Neural cell (in vitro differentiated cells): ENCODE measurements at regions not wholly inside any gene's neighbourhood (a gene's known extent, or its start where the extent isn't known, plus 50 kb on each side); places are given as distances from the start of the nearest gene placed in this dataset.

ENCODE experiments used
- H2AFZ ChIP-seq: fragments of 200-600, 300-800 bp; sonication (generic), shearing (Covaris generic); 2 replicates; pipeline ENCODE4 v1.6.0; 2014; ENCODE audit warnings: low read depth, mild to moderate bottlenecking, antibody characterized with exemption, low read length, moderate library complexity
- H3F3A ChIP-seq: fragments of 200-600 bp; shearing (Covaris generic); 2 replicates; pipeline ENCODE4 v1.6.1; 2016; ENCODE audit warnings: mild to moderate bottlenecking, moderate library complexity, mixed read lengths, antibody characterized with exemption, low read length; ENCODE audit not compliant: insufficient read depth, poor library complexity, severe bottlenecking
- H3K27ac ChIP-seq: fragments of 200-600, 300-800 bp; sonication (generic), shearing (Covaris generic); 2 replicates; pipeline ENCODE4 v1.5.1; 2014; ENCODE audit warnings: mild to moderate bottlenecking, low read length, moderate library complexity
- H3K27me3 ChIP-seq: fragments of 300-800, 200-600 bp; sonication (generic), shearing (Covaris generic); 2 replicates; pipeline ENCODE4 v1.6.0; 2014; ENCODE audit warnings: mild to moderate bottlenecking, low read depth, low read length, moderate library complexity; ENCODE audit not compliant: insufficient read depth
- H3K36me3 ChIP-seq: fragments of 300-800, 200-600 bp; sonication (generic), shearing (Covaris generic); 2 replicates; pipeline ENCODE4 v1.5.1; 2014; ENCODE audit warnings: mild to moderate bottlenecking, antibody characterized with exemption, low read length, moderate library complexity; ENCODE audit not compliant: insufficient read depth
- H3K4me2 ChIP-seq: fragments of 300-800, 200-600 bp; sonication (generic), shearing (Covaris generic); 2 replicates; pipeline ENCODE4 v1.6.0; 2014; ENCODE audit warnings: mild to moderate bottlenecking, low read length
- H3K4me3 ChIP-seq: fragments of 300-800, 200-600 bp; sonication (generic), shearing (Covaris generic); 2 replicates; pipeline ENCODE4 v1.5.1; 2014; ENCODE audit warnings: mild to moderate bottlenecking, low read length, moderate library complexity
- H3K79me2 ChIP-seq: fragments of 200-600 bp; shearing (Covaris generic); replicated peaks from 2 replicates; pipeline ENCODE4 v1.6.0; 2014; ENCODE audit warnings: mild to moderate bottlenecking, low read length, moderate library complexity; ENCODE audit not compliant: insufficient read depth
- H3K9ac ChIP-seq: fragments of 300-800, 200-600 bp; sonication (generic), shearing (Covaris generic); 2 replicates; pipeline ENCODE4 v1.6.1; 2016; ENCODE audit warnings: mild to moderate bottlenecking, low read length, mixed read lengths
- H3K9me2 ChIP-seq: fragments of 200-600 bp; shearing (Covaris generic); 2 replicates; pipeline ENCODE4 v1.6.1; 2016; ENCODE audit warnings: mild to moderate bottlenecking, low read length, mixed read lengths; ENCODE audit not compliant: insufficient read depth
- H3K9me3 ChIP-seq: fragments of 200-600, 300-800 bp; sonication (generic), shearing (Covaris generic); 2 replicates; pipeline ENCODE4 v1.6.1; 2016; ENCODE audit warnings: mild to moderate bottlenecking, mixed run types, low read length, moderate library complexity, mixed read lengths
- H4K20me1 ChIP-seq: fragments of 200-600 bp; shearing (Covaris generic); 2 replicates; pipeline ENCODE4 v1.6.1; 2016; ENCODE audit warnings: mild to moderate bottlenecking, mixed run types; ENCODE audit not compliant: insufficient read depth
- CTCF ChIP-seq: fragments of 450-650 bp; IDR thresholded peaks from 2 replicates; pipeline ENCODE4 v1.5.1; 2014; ENCODE audit warnings: antibody characterized with exemption, mild to moderate bottlenecking, moderate library complexity; ENCODE audit not compliant: poor library complexity, severe bottlenecking
- EP300 ChIP-seq: fragments of 450-650 bp; conservative IDR thresholded peaks from 2 replicates; pipeline ENCODE4 v1.6.1; 2014; ENCODE audit warnings: antibody characterized with exemption, mild to moderate bottlenecking, moderate library complexity; ENCODE audit not compliant: poor library complexity, severe bottlenecking
- EZH2 ChIP-seq: fragments of 200-600, 300-800 bp; shearing (Covaris generic), sonication (generic); IDR thresholded peaks from 2 replicates; pipeline ENCODE4 v1.6.1; 2014; ENCODE audit warnings: antibody characterized with exemption, low read length, borderline replicate concordance, mild to moderate bottlenecking; ENCODE audit not compliant: insufficient read depth, poor library complexity, severe bottlenecking
- MXI1 ChIP-seq: fragments of 450-650 bp; conservative IDR thresholded peaks from 2 replicates; pipeline ENCODE4 v1.6.1; 2014; ENCODE audit warnings: antibody characterized with exemption, mild to moderate bottlenecking; ENCODE audit not compliant: poor library complexity, severe bottlenecking
- POLR2AphosphoS5 ChIP-seq: IDR thresholded peaks from 2 replicates; pipeline ENCODE4 v1.6.1; 2012
- RAD21 ChIP-seq: fragments of 450-650 bp; conservative IDR thresholded peaks from 2 replicates; pipeline ENCODE4 v1.6.1; 2014; ENCODE audit warnings: antibody characterized with exemption, mild to moderate bottlenecking, moderate library complexity
- REST ChIP-seq: IDR thresholded peaks from 2 replicates; pipeline ENCODE4 v1.6.1; 2012; ENCODE audit warnings: borderline replicate concordance
- SMC3 ChIP-seq: fragments of 450-650 bp; conservative IDR thresholded peaks from 2 replicates; pipeline ENCODE4 v1.6.1; 2014; ENCODE audit warnings: antibody characterized with exemption, mild to moderate bottlenecking, moderate library complexity; ENCODE audit not compliant: poor library complexity
- TAF1 ChIP-seq: IDR thresholded peaks from 2 replicates; pipeline ENCODE4 v1.6.1; 2012; ENCODE audit warnings: low read depth

- Histone ChIP-seq H3K27me3 (no peaks in the 10 kb centered on the region), H2AFZ (no peak overlapping the region), H3K4me2 (no peak overlapping the region), H3K9me3 (no peaks in the 10 kb centered on the region), H3K9ac (no peak overlapping the region), H3F3A (no peaks in the 10 kb centered on the region), H3K79me2 (no peaks in the 10 kb centered on the region), H3K9me2 (no peaks in the 10 kb centered on the region), H3K4me3 (no peak overlapping the region), H3K27ac (no peak overlapping the region), H3K36me3 (no peaks in the 10 kb centered on the region), H4K20me1 (no peaks in the 10 kb centered on the region)
- TF ChIP-seq TAF1, result no peak
- no peak for TF ChIP-seq RAD21
- TF ChIP-seq REST, result no peak
- TF ChIP-seq CTCF, result no peak
- TF ChIP-seq EP300, result no peak
- TF ChIP-seq MXI1, result no peak
- TF ChIP-seq SMC3, result no peak
Observed at GRCh38 chr2:225865468-225865867, 466.0 kb downstream of the NYAP2 start.

- Histone ChIP-seq H3K27ac (no peak overlapping the region), H3K4me2 (no peak overlapping the region), H3K9me3 (no peaks in the 10 kb centered on the region), H2AFZ (no peak overlapping the region), H3K27me3 (no peaks in the 10 kb centered on the region), H3K79me2 (no peaks in the 10 kb centered on the region), H4K20me1 (no peaks in the 10 kb centered on the region), H3K9ac (no peak overlapping the region), H3K4me3 (no peak overlapping the region), H3K36me3 (no peaks in the 10 kb centered on the region), H3K9me2 (no peaks in the 10 kb centered on the region), H3F3A (no peaks in the 10 kb centered on the region)
- TF ChIP-seq POLR2AphosphoS5 (no peak), CTCF (no peak), REST (no peak), RAD21 (no peak), TAF1 (no peak), MXI1 (no peak), SMC3 (no peak), EZH2 (no peak), EP300 (no peak)
Observed at GRCh38 chr2:225864394-225864793, 464.9 kb downstream of the NYAP2 start.
